ENCODE measurements at regions not wholly inside any gene's neighbourhood (a gene's known extent, or its start where the extent isn't known, plus 50 kb on each side); places are given as distances from the start of the nearest gene placed in this dataset.
"Not testable (repeated sequence)": the region's sequence is repeated elsewhere in the genome, so short reads cannot be mapped to it uniquely, and the experiment has no call there.

DNA sequence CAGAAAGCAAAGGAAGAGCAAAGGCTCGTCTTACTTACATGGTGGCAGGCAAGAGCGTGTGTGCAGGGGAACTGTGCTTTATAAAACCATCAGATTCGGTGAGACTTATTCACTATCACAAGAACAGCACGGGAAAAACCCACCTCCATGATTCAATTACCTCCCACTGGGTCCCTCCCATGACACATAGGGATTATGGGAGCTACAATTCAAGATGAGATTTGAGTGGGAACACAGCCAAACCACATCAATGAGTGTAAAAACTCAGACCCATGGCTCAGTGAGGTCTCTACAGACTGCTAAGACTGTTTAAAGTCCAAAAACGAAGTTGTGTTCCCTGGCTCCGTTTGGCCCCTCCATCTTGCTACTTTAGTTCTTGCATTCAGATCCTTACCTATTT is 79.2 kb upstream of the MINDY3 start:
- H3K23ac ChIP-seq (ENCODE audit: insufficient read length); H2AK5ac ChIP-seq (ENCODE audit: low read depth, low read length); H3K36me3 ChIP-seq (ENCODE audit: control insufficient read depth in 2 of 4, insufficient read depth in 4 of 4, low read length in 3 of 4); H2BK12ac ChIP-seq (ENCODE audit: low read depth, low read length); H4K91ac ChIP-seq (replicated peaks; ENCODE audit: insufficient read length, low read length); CTCF ChIA-PET (ENCODE audit: partially characterized antibody); H3K4ac ChIP-seq (replicated peaks; ENCODE audit: insufficient read length, low read depth, low read length); DNase-seq (ENCODE audit: low read depth in 1 of 2, low spot score in 2 of 2); H3K4me1 ChIP-seq (replicated peaks in 1 of 4; ENCODE audit: control insufficient read depth in 3 of 4, insufficient read depth in 4 of 4, low read length in 3 of 4); H3K79me2 ChIP-seq (ENCODE audit: control insufficient read depth in 1 of 2, insufficient read depth in 2 of 2, low read length in 2 of 2); H4K5ac ChIP-seq (ENCODE audit: insufficient read length, low read depth, low read length); H2BK5ac ChIP-seq (ENCODE audit: low read depth, low read length); H3K9ac ChIP-seq (replicated peaks in 1 of 4; ENCODE audit: extremely low read depth in 1 of 4, low read depth in 3 of 4, low read length in 3 of 4); H3K9me3 ChIP-seq (ENCODE audit: insufficient read depth in 2 of 2, low read depth in 1 of 2, low read length in 1 of 2); H3K4me2 ChIP-seq (ENCODE audit: insufficient read depth in 1 of 2, low read depth in 2 of 2, low read length in 2 of 2); H4K20me1 ChIP-seq (replicated peaks in 1 of 2; ENCODE audit: control insufficient read depth in 1 of 2, insufficient read depth in 2 of 2, low read length in 2 of 2); H3K79me1 ChIP-seq (ENCODE audit: low read depth, low read length); FAIRE-seq; H3K14ac ChIP-seq (ENCODE audit: insufficient read length); H3K27me3 ChIP-seq (replicated peaks in 1 of 4; ENCODE audit: control insufficient read depth in 3 of 4, extremely low read depth in 1 of 4, insufficient read depth in 3 of 4, low read length in 3 of 4); H3K56ac ChIP-seq (replicated peaks; ENCODE audit: insufficient read length, low read depth, low read length); H4K8ac ChIP-seq (ENCODE audit: extremely low read depth, insufficient read depth, low read length); H2BK120ac ChIP-seq (replicated peaks; ENCODE audit: low read depth, low read length); H2BK20ac ChIP-seq (ENCODE audit: low read length); H2BK15ac ChIP-seq (ENCODE audit: low read length); H3K18ac ChIP-seq (ENCODE audit: extremely low read depth, low read length); H3K4me3 ChIP-seq (ENCODE audit: extremely low read depth in 1 of 4, insufficient read depth in 2 of 4, low read depth in 3 of 4, low read length in 4 of 4); H3K27ac ChIP-seq (ENCODE audit: low read depth, low read length); H3K23me2 ChIP-seq (ENCODE audit: low read depth, low read length): not testable (repeated sequence)
- peak overlapping the region; percentile 88 for H2AFZ ChIP-seq (ENCODE audit: low read length)
- POLR2A ChIA-PET (ENCODE audit: partially characterized antibody) = interaction anchor here (0.6 kb wide), 1 partner anchor 9 kb away, joined by 4 read pairs; no protein-coding TSS in a partner anchor
- 85% methylated on average over 6 of the region's 6 CpGs; no CpG with 5 or more reads in 1 of the 2 experiments for WGBS, 2 experiments (ENCODE audit: extremely low coverage in 1 of 2, insufficient coverage in 1 of 2, insufficient read length in 1 of 2, insufficient replicate concordance in 2 of 2, low coverage in 1 of 2, low lambda C conversion rate in 2 of 2, missing lambda C conversion rate in 1 of 2)
